DOHH2 (cell line): ENCODE measurements at regions not wholly inside any gene's neighbourhood (a gene's known extent, or its start where the extent isn't known, plus 50 kb on each side); places are given as distances from the start of the nearest gene placed in this dataset.
"Not testable (repeated sequence)": the region's sequence is repeated elsewhere in the genome, so short reads cannot be mapped to it uniquely, and the experiment has no call there.

ENCODE experiments used
- H3F3A ChIP-seq: fragments of 200-600 bp; sonication (generic), shearing (Covaris generic); 2 replicates; pipeline ENCODE4 v1.6.0; 2016; ENCODE audit warnings: antibody characterized with exemption, mild to moderate bottlenecking; ENCODE audit not compliant: control insufficient read depth, insufficient read depth
- H3K27ac ChIP-seq: fragments of 200-600 bp; sonication (generic); 2 replicates; pipeline ENCODE4 v1.5.1; 2014; ENCODE audit warnings: low read depth, mild to moderate bottlenecking, low read length, moderate library complexity
- H3K27me3 ChIP-seq: fragments of 200-600 bp; sonication (generic); 2 replicates; pipeline ENCODE4 v1.6.1; 2014; ENCODE audit warnings: mild to moderate bottlenecking, low read length, mixed read lengths; ENCODE audit not compliant: control insufficient read depth
- H3K36me3 ChIP-seq: fragments of 200-600 bp; sonication (generic); 2 replicates; pipeline ENCODE4 v1.6.1; 2014; ENCODE audit warnings: mild to moderate bottlenecking, low read length, moderate library complexity, mixed read lengths; ENCODE audit not compliant: control insufficient read depth
- H3K4me1 ChIP-seq: fragments of 200-600 bp; sonication (generic); 2 replicates; pipeline ENCODE4 v1.6.1; 2014; ENCODE audit warnings: mild to moderate bottlenecking, low read length, mixed read lengths; ENCODE audit not compliant: control insufficient read depth
- H3K4me2 ChIP-seq: fragments of 200-600 bp; sonication (generic); 2 replicates; pipeline ENCODE4 v1.6.0; 2014; ENCODE audit warnings: mild to moderate bottlenecking, low read length, moderate library complexity
- H3K4me3 ChIP-seq: fragments of 200-600 bp; sonication (generic); 2 replicates; pipeline ENCODE4 v1.5.1; 2014; ENCODE audit warnings: mild to moderate bottlenecking, low read length, mixed read lengths
- H3K79me2 ChIP-seq: fragments of 200-600 bp; sonication (generic); 2 replicates; pipeline ENCODE4 v1.6.1; 2014; ENCODE audit warnings: mild to moderate bottlenecking, low read length, mixed read lengths; ENCODE audit not compliant: control insufficient read depth
- H3K9me2 ChIP-seq: fragments of 200-600 bp; sonication (generic); replicated peaks from 2 replicates; pipeline ENCODE4 v1.6.1; 2014; ENCODE audit warnings: mild to moderate bottlenecking, low read length, mixed read lengths; ENCODE audit not compliant: control insufficient read depth
- H3K9me3 ChIP-seq: fragments of 200-600 bp; sonication (generic); 2 replicates; pipeline ENCODE4 v1.6.1; 2014; ENCODE audit warnings: antibody characterized with exemption, low read length, mixed read lengths; ENCODE audit not compliant: control insufficient read depth, insufficient read depth
- H4K20me1 ChIP-seq: fragments of 200-600 bp; sonication (generic); 2 replicates; pipeline ENCODE4 v1.6.0; 2014; ENCODE audit warnings: low read depth, mild to moderate bottlenecking, antibody characterized with exemption, low read length, moderate library complexity; ENCODE audit not compliant: control insufficient read depth, insufficient read depth
- EZH2phosphoT487 ChIP-seq: fragments of 200-600 bp; sonication (generic); IDR thresholded peaks from 2 replicates; pipeline ENCODE4 v1.6.1; 2017; ENCODE audit warnings: borderline replicate concordance, mild to moderate bottlenecking, antibody characterized with exemption, low read length, moderate library complexity, mixed read lengths
- TF ChIP-seq, protein P1 (sequence below): fragments of 200-600 bp; sonication (generic); IDR thresholded peaks from one replicate; pipeline ENCODE4 v1.5.1; 2014; ENCODE audit warnings: antibody characterized with exemption, mild to moderate bottlenecking, low read depth, low read length; ENCODE audit not compliant: poor library complexity, severe bottlenecking

DNA sequence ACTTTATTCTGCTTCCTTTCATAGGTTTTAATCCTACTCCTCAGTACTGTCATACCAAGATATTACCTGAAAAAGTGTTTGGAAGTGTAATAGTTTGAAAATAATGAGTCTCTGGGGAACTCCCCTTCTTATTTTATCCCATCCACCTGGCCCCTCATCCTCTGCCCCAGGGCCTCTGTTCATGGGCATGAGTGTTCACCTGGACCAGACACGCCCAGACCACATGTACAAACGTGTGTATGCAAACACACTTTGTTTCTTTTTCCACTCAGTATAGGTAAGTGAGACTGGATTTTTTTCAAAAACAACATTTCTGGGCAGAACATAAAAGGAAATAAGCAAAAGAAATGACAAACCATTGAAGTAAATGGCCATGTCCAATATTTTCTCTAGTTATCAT is 62.1 kb upstream of the THSD7B start:
- no peaks in the 10 kb centered on the region for H3F3A ChIP-seq
- no peaks in the 10 kb centered on the region for H3K9me3 ChIP-seq
- no peak overlapping the region for H3K27ac ChIP-seq
- no peaks in the 10 kb centered on the region for H3K36me3 ChIP-seq
- no peaks in the 10 kb centered on the region for H3K4me1 ChIP-seq
- TF ChIP-seq EZH2phosphoT487 = no peak
- TF ChIP-seq, protein P1, sequence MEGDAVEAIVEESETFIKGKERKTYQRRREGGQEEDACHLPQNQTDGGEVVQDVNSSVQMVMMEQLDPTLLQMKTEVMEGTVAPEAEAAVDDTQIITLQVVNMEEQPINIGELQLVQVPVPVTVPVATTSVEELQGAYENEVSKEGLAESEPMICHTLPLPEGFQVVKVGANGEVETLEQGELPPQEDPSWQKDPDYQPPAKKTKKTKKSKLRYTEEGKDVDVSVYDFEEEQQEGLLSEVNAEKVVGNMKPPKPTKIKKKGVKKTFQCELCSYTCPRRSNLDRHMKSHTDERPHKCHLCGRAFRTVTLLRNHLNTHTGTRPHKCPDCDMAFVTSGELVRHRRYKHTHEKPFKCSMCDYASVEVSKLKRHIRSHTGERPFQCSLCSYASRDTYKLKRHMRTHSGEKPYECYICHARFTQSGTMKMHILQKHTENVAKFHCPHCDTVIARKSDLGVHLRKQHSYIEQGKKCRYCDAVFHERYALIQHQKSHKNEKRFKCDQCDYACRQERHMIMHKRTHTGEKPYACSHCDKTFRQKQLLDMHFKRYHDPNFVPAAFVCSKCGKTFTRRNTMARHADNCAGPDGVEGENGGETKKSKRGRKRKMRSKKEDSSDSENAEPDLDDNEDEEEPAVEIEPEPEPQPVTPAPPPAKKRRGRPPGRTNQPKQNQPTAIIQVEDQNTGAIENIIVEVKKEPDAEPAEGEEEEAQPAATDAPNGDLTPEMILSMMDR = no peak
- H4K20me1 ChIP-seq = no peaks in the 10 kb centered on the region
- no peaks in the 10 kb centered on the region for H3K79me2 ChIP-seq
- H3K4me3 ChIP-seq = no peak overlapping the region
- H3K4me2 ChIP-seq = no peak overlapping the region
- H3K27me3 ChIP-seq = no peaks in the 10 kb centered on the region
- H3K9me2 ChIP-seq = no peaks in the 10 kb centered on the region

DNA sequence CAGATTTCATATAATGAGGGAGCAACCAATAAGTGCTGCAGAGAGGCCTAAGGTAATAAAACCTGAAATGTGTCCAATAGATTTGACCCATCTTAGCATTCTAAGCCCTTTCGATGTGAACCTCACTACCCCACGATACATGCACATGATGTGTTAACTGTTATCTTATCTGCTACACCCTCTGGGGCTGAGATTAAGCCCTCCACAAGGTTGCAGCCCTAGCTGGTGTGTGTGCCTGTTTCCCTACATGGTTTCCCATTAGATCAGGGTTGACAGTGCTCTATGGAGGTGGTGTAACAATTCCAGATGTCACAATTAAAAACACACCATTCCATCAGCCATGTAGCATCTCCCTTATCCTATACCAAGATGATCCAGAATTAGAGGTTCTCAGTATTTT is 68.9 kb upstream of the THSD7B start:
- no peaks in the 10 kb centered on the region for H3K36me3 ChIP-seq
- H3K4me3 ChIP-seq = no peak overlapping the region
- no peaks in the 10 kb centered on the region for H3K4me1 ChIP-seq
- no peaks in the 10 kb centered on the region for H3K9me2 ChIP-seq
- TF ChIP-seq, protein P1 = no peak
- no peak for TF ChIP-seq EZH2phosphoT487
- H4K20me1 ChIP-seq = no peaks in the 10 kb centered on the region
- no peaks in the 10 kb centered on the region for H3K79me2 ChIP-seq
- H3K4me2 ChIP-seq = no peak overlapping the region
- no peaks in the 10 kb centered on the region for H3F3A ChIP-seq
- no peak overlapping the region for H3K27ac ChIP-seq
- H3K27me3 ChIP-seq = no peaks in the 10 kb centered on the region
- no peaks in the 10 kb centered on the region for H3K9me3 ChIP-seq

DNA sequence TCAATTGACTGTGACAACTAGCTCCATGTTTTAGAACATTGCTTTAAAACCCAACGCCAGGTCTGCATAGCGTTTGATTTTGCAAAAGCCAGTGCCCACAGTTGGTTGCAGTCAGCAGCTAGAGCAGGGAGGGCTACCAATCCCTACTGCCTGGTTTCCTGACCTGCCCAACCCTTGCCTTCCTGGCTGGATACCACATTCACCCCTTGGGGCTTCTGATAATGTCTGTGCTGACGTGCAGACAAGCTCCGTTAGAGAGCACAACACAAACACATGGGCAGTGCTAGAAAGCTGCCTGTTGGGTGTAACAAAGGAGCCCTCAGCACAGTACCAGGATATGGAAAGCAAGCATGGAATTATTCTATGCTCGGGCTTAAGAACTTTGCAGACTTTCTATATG is 71.4 kb upstream of the THSD7B start:
- TF ChIP-seq EZH2phosphoT487 = no peak
- TF ChIP-seq, protein P1 = no peak
- Histone ChIP-seq H4K20me1 (no peaks in the 10 kb centered on the region), H3K4me3 (no peak overlapping the region), H3K4me1 (no peaks in the 10 kb centered on the region), H3K79me2 (no peaks in the 10 kb centered on the region), H3K4me2 (no peak overlapping the region), H3K9me3 (no peaks in the 10 kb centered on the region), H3K36me3 (no peaks in the 10 kb centered on the region), H3K27ac (no peak overlapping the region), H3K27me3 (no peaks in the 10 kb centered on the region), H3K9me2 (no peaks in the 10 kb centered on the region), H3F3A (no peaks in the 10 kb centered on the region)

DNA sequence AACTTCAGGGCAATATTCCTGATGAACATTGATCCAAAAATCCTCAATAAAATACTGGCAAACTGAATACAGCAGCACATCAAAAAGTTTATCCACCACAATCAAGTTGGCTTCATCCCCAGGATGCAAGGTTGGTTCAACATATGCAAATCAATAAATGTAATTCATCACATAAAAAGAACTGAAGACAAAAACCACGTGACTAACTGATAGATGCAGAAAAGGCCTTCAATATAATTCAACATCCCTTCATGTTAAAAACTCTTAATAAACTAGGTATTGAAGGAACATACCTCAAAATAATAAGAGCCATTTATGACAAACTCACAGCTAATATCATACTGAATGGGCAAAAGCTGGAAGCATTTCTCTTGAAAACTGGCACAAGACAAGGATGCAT is 85.3 kb upstream of the THSD7B start:
- H3F3A ChIP-seq, H3K4me3 ChIP-seq, H3K9me2 ChIP-seq, H3K27me3 ChIP-seq, H3K4me2 ChIP-seq, H3K79me2 ChIP-seq, H3K9me3 ChIP-seq, H4K20me1 ChIP-seq, H3K36me3 ChIP-seq, H3K4me1 ChIP-seq, H3K27ac ChIP-seq: not testable (repeated sequence)
